ENCODE measurements at regions not wholly inside any gene's neighbourhood (a gene's known extent, or its start where the extent isn't known, plus 50 kb on each side); places are given as distances from the start of the nearest gene placed in this dataset.

DNA sequence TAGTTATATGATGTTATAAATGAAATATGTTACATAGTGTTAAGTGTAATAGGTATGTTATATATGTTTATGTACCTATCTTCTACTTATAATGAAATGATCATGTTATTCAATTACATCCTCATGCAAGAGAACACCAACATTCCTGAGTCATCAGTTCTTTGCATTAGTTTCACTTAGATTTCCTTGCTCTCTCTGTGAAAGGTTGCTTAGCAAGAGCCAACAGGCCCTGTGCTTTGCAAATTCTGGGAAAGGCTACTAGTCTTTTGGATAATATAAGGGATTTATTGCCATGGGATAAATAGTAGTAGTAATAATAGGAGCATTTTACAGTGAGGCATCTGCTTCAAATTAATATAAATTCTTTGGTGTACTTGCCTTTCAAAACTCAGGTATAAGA, 274.8 kb downstream of the SP3 start:
- Histone ChIP-seq H3K9me3 (no peaks in the 10 kb centered on the region), H3K27me3 (no peaks in the 10 kb centered on the region), H3K27ac (no peak overlapping the region), H3K36me3 (no peaks in the 10 kb centered on the region), H3K4me3 (no peak overlapping the region), H3K4me1 (no peaks in the 10 kb centered on the region)
- intact Hi-C loops (cut with DNase I): no loop called here
- ATAC-seq (no peak), DNase-seq (no peak)
- TF ChIP-seq, protein P1, sequence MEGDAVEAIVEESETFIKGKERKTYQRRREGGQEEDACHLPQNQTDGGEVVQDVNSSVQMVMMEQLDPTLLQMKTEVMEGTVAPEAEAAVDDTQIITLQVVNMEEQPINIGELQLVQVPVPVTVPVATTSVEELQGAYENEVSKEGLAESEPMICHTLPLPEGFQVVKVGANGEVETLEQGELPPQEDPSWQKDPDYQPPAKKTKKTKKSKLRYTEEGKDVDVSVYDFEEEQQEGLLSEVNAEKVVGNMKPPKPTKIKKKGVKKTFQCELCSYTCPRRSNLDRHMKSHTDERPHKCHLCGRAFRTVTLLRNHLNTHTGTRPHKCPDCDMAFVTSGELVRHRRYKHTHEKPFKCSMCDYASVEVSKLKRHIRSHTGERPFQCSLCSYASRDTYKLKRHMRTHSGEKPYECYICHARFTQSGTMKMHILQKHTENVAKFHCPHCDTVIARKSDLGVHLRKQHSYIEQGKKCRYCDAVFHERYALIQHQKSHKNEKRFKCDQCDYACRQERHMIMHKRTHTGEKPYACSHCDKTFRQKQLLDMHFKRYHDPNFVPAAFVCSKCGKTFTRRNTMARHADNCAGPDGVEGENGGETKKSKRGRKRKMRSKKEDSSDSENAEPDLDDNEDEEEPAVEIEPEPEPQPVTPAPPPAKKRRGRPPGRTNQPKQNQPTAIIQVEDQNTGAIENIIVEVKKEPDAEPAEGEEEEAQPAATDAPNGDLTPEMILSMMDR (IDR thresholded peaks at IDR 0.05): no peak
- TF ChIP-seq POLR2A (IDR thresholded peaks at IDR 0.05): no peak

DNA sequence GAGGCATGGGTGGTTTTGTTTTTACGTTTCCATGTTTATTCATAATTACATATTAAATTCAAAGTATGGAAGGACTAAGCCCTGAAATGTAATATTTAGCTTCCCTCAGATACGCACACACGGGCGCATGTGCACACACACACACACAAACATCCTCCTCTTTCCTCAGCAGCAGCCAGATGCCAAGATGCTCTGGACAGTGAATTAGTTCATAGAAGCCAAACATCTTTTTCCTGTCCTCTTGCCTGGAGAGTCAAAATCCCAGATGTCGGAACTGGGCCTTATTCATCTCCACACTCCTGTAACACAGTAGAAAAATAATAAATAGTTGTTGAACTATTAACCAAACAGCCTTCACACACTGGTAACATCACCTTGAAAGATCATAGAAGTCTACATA, 273.1 kb downstream of the SP3 start:
- Histone ChIP-seq H3K36me3 (no peaks in the 10 kb centered on the region), H3K9me3 (no peaks in the 10 kb centered on the region), H3K27me3 (no peaks in the 10 kb centered on the region), H3K4me1 (no peaks in the 10 kb centered on the region), H3K27ac (no peak overlapping the region), H3K4me3 (no peak overlapping the region)
- DNase-seq (no peak), ATAC-seq (no peak)
- TF ChIP-seq, protein P1 (IDR thresholded peaks at IDR 0.05): no peak
- TF ChIP-seq POLR2A (IDR thresholded peaks at IDR 0.05): no peak
- intact Hi-C loops (cut with DNase I): no loop called here
- WGBS (ENCODE audit: insufficient coverage, low coverage, low lambda C conversion rate, missing lambda C conversion rate): 70% methylated on average over 5 of the region's 5 CpGs

DNA sequence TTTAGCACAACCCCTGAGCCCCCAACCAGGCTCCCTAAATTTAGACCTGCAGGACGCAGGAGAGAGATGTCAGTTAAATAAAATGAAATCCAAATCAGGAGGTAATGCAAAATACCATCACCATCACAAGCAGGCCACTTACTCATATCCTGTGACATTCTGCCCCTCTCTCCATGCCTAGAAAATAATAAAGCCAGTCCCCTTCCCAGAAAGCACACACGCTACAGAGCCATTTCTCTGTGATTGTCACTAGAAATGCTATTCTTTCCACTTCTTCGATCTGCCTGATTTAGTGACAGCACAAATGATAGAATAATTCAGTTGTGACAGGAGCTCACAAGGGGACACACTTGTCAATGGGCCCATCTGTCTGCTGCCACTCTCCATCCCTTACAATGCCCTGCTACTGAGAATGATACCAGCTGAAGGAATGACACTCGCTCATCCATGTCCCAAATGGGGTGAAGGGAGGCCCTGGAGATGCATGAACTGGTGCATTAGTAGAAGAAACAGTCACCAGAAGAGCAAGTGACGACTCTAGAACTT, 272.1 kb downstream of the SP3 start:
- H3K9me3 ChIP-seq: no peaks in the 10 kb centered on the region
- H3K4me1 ChIP-seq: no peaks in the 10 kb centered on the region
- H3K4me3 ChIP-seq: no peak overlapping the region
- 72% methylated on average over 4 of the region's 5 CpGs for WGBS (ENCODE audit: insufficient coverage, low coverage, low lambda C conversion rate, missing lambda C conversion rate)
- no peak for DNase-seq
- no peaks in the 10 kb centered on the region for H3K36me3 ChIP-seq
- TF ChIP-seq POLR2A (IDR thresholded peaks at IDR 0.05): no peak
- TF ChIP-seq, protein P1 (IDR thresholded peaks at IDR 0.05): no peak
- intact Hi-C loops (cut with DNase I): no loop called here
- no peaks in the 10 kb centered on the region for H3K27me3 ChIP-seq
- ATAC-seq: no peak
- H3K27ac ChIP-seq: no peak overlapping the region

DNA sequence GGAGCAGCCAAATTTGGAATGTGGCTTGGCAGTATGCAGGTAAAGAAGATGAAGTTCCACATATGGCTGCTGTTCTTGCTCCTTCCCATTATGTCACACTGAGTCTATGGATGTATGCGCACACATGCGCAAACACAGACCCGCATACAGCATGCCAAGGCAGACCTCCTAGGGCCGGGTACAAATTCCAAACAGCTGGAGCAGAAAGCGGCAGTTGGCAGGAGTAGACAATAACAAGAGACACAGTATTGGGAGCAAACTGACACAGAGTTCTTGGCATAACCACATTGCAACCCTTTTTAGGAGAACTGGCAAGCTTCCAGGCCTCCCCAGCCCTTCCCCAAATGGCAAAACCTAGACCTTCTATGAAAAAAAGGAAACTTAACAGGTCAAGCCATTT, 268.9 kb downstream of the SP3 start:
- H3K4me1 ChIP-seq: no peaks in the 10 kb centered on the region
- no peaks in the 10 kb centered on the region for H3K27me3 ChIP-seq
- 53% methylated on average over 3 of the region's 5 CpGs for WGBS (ENCODE audit: insufficient coverage, low coverage, low lambda C conversion rate, missing lambda C conversion rate)
- TF ChIP-seq POLR2A (IDR thresholded peaks at IDR 0.05): no peak
- TF ChIP-seq, protein P1 (IDR thresholded peaks at IDR 0.05): no peak
- H3K9me3 ChIP-seq: no peaks in the 10 kb centered on the region
- no peak overlapping the region for H3K27ac ChIP-seq
- no peaks in the 10 kb centered on the region for H3K36me3 ChIP-seq
- intact Hi-C loops (cut with DNase I): no loop called here
- H3K4me3 ChIP-seq: no peak overlapping the region
- DNase-seq (no peak), ATAC-seq (no peak)

DNA sequence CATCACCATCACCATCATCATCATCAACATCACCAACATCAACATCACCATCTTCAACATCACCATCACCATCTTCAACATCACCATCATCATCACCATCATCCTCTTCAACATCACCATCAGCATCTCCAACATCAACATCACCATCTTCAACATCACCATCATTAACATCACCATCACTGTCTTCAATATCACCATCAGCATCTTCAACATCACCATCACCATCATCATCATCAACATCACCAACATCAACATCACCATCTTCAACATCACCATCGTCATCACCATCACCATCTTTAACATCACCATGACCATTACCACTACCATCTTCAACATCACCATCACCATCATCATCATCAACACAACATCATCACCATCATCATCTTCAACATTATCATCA, 267.2 kb downstream of the SP3 start:
- ATAC-seq (no peak), DNase-seq (no peak)
- no peaks in the 10 kb centered on the region for H3K36me3 ChIP-seq
- H3K27me3 ChIP-seq: no peaks in the 10 kb centered on the region
- no peak overlapping the region for H3K4me3 ChIP-seq
- H3K4me1 ChIP-seq: no peaks in the 10 kb centered on the region
- intact Hi-C loops (cut with DNase I): no loop called here
- no peaks in the 10 kb centered on the region for H3K9me3 ChIP-seq
- H3K27ac ChIP-seq: no peak overlapping the region
- no peak for TF ChIP-seq POLR2A (IDR thresholded peaks at IDR 0.05)
- TF ChIP-seq, protein P1 (IDR thresholded peaks at IDR 0.05): no peak
- 77% methylated on average over 1 of the region's 1 CpG for WGBS (ENCODE audit: insufficient coverage, low coverage, low lambda C conversion rate, missing lambda C conversion rate)

Data from right lobe of liver (tissue), 6 donors.